Endothelial cell (in vitro differentiated cells): ENCODE measurements at regions not wholly inside any gene's neighbourhood (a gene's known extent, or its start where the extent isn't known, plus 50 kb on each side); places are given as distances from the start of the nearest gene placed in this dataset.

Experiments used
- DNase-seq: peaks from one replicate; pipeline ENCODE4 v3.0.0; 2021; ENCODE audit warnings: low spot score
- H3K27ac Mint-ChIP-seq: one replicate; pipeline ENCODE4 v1.8.0; 2021; ENCODE audit warnings: mixed read lengths, inconsistent platforms; ENCODE audit not compliant: unreplicated experiment
- H3K27me3 Mint-ChIP-seq: one replicate; pipeline ENCODE4 v1.8.0; 2021; ENCODE audit warnings: mild to moderate bottlenecking, moderate library complexity, mixed read lengths, inconsistent platforms; ENCODE audit not compliant: unreplicated experiment
- H3K36me3 Mint-ChIP-seq: one replicate; pipeline ENCODE4 v1.8.0; 2021; ENCODE audit warnings: mild to moderate bottlenecking, low read depth, mixed read lengths, inconsistent platforms; ENCODE audit not compliant: unreplicated experiment
- H3K4me1 Mint-ChIP-seq: one replicate; pipeline ENCODE4 v1.8.0; 2021; ENCODE audit warnings: mild to moderate bottlenecking, mixed read lengths, inconsistent platforms; ENCODE audit not compliant: unreplicated experiment
- H3K4me3 Mint-ChIP-seq: one replicate; pipeline ENCODE4 v1.8.0; 2021; ENCODE audit warnings: mild to moderate bottlenecking, mixed read lengths, inconsistent platforms; ENCODE audit not compliant: unreplicated experiment
- H3K9me3 Mint-ChIP-seq: one replicate; pipeline ENCODE4 v1.8.0; 2021; ENCODE audit warnings: mixed read lengths, inconsistent platforms; ENCODE audit not compliant: unreplicated experiment
- CTCF ChIP-seq: fragments of 200-600 bp; sonication (generic); IDR thresholded peaks from one replicate; pipeline ENCODE4 v1.5.0; 2021; ENCODE audit warnings: antibody characterized with exemption; ENCODE audit not compliant: unreplicated experiment

DNA sequence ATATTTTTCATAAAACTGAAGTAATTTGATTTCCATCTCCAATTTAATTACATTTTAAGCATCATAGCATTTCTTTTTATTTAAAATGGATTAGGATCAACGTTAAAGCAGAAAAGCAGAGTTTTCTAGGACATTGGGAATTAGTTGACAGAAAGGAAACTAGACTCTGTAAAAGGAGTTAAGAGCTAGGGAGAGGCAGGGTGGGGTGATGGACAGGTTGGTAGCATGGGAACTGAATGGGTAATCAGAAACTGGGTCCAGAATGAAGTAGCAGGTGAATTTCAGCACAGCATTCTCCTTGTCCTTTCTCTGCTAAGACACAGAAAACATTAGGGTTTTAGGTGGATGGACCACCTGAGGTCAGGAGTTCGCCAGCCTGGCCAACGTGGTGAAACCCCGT lies 97.6 kb downstream of the ANAPC4 start:
- Mint-ChIP-seq H3K27me3 (no peaks in the 10 kb centered on the region), H3K4me3 (no peak overlapping the region), H3K27ac (no peak overlapping the region), H3K4me1 (no peaks in the 10 kb centered on the region), H3K36me3 (no peaks in the 10 kb centered on the region), H3K9me3 (no peaks in the 10 kb centered on the region)
- no peak for DNase-seq
- no peak for TF ChIP-seq CTCF

- Mint-ChIP-seq H3K36me3 (no peaks in the 10 kb centered on the region), H3K4me3 (no peak overlapping the region)
Measured at GRCh38 chr4:25477221-25477620, 100.2 kb downstream of the ANAPC4 start.

GRCh38 chr4:25481648-25482047 lies 104.6 kb downstream of the ANAPC4 start:
- DNase-seq, result no peak
- H3K36me3 Mint-ChIP-seq, result no peaks in the 10 kb centered on the region
- no peak for TF ChIP-seq CTCF
- no peaks in the 10 kb centered on the region for H3K9me3 Mint-ChIP-seq
- no peaks in the 10 kb centered on the region for H3K4me1 Mint-ChIP-seq
- no peak overlapping the region for H3K4me3 Mint-ChIP-seq
- no peaks in the 10 kb centered on the region for H3K27me3 Mint-ChIP-seq
- H3K27ac Mint-ChIP-seq, result no peak overlapping the region

More at GRCh38 chr4:25477221-25477620, 100.2 kb downstream of the ANAPC4 start:
- Mint-ChIP-seq H3K9me3 (no peaks in the 10 kb centered on the region), H3K27ac (no peak overlapping the region), H3K4me1 (no peaks in the 10 kb centered on the region), H3K27me3 (no peaks in the 10 kb centered on the region)
- DNase-seq, result no peak
- no peak for TF ChIP-seq CTCF

DNA sequence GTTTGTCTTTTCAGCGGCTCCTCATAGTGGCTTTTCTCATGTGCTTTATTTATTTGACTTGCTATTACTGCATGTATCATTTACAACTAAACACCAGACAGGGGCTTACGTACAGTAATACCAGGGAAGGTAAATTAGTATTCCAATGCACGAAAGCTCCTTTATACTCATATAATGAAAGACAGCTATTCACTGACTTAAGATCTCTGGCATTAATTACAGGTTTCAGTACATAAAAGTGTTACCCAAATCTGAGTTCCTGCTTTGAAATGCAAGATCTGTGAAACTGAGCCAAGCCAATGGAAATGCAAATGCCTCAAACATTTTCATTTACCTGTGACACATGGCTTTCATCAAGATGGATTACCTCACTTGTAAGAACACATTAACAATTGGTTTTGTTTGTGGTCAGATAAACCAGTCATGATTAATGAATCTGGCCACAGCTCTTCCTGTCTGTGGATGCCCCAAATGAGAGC lies 107.2 kb downstream of the ANAPC4 start:
- Mint-ChIP-seq H3K27me3 (no peaks in the 10 kb centered on the region), H3K27ac (no peak overlapping the region), H3K4me1 (no peaks in the 10 kb centered on the region), H3K9me3 (peaks cover 7% of the 10 kb centered on the region), H3K36me3 (no peaks in the 10 kb centered on the region), H3K4me3 (no peak overlapping the region)
- TF ChIP-seq CTCF, result no peak
- no peak for DNase-seq

- no peaks in the 10 kb centered on the region for H3K27me3 Mint-ChIP-seq
- no peak overlapping the region for H3K27ac Mint-ChIP-seq
- H3K36me3 Mint-ChIP-seq, result no peaks in the 10 kb centered on the region
- TF ChIP-seq CTCF, result no peak
- no peak for DNase-seq
- no peaks in the 10 kb centered on the region for H3K4me1 Mint-ChIP-seq
- H3K9me3 Mint-ChIP-seq, result peaks cover 7% of the 10 kb centered on the region
- H3K4me3 Mint-ChIP-seq, result no peak overlapping the region
Measured at GRCh38 chr4:25485104-25485503, 108.0 kb downstream of the ANAPC4 start.
